T-cell (primary cell): ENCODE measurements at regions not wholly inside any gene's neighbourhood (a gene's known extent, or its start where the extent isn't known, plus 50 kb on each side); places are given as distances from the start of the nearest gene placed in this dataset.

Source experiments
- ATAC-seq, 4 experiments: fragments of 200-7000 bp in 3 of 4; fragments of 150-1000 bp in 1 of 4; cut with Tn5 transposase; replicated peaks in 1 of 4; 1 replicate in 3 of 4; 2 replicates in 1 of 4; pipeline ENCODE4 v1.10.0; 2021; ENCODE audit warnings: moderate library complexity in 3 of 4, mild to moderate bottlenecking in 2 of 4, moderate number of reproducible peaks in 1 of 4
- CTCF ChIA-PET, 2 donors: fragments of 300-600 bp; sonication (Branson Sonifier 250); formaldehyde crosslinking; loops; one replicate each; lab custom pipeline; 2022; ENCODE audit warnings: antibody characterized with exemption in 2 of 2; lab: Charles Lee
- POLR2A ChIA-PET, 2 donors: fragments of 300-600 bp; sonication (Branson Sonifier 250); formaldehyde crosslinking; loops; one replicate each; lab custom pipeline; 2022; ENCODE audit warnings: antibody characterized with exemption in 2 of 2; lab: Charles Lee
- DNase-seq, 35 experiments: peaks; one replicate each; pipeline versions ENCODE4 v3.0.0 to v3.0.0-alpha.2; 2013 to 2023
- H3K27ac ChIP-seq: one replicate; pipeline ENCODE4 v1.5.1; 2013; ENCODE audit warnings: low read length
- H3K27me3 ChIP-seq, 2 experiments: replicated peaks in 1 of 2; 1 replicate in 1 of 2; 2 replicates in 1 of 2; pipeline versions ENCODE4 v1.6.1 to v1.7.0; 2013; ENCODE audit warnings: low read length in 1 of 2, mixed read lengths in 1 of 2; ENCODE audit not compliant: control insufficient read depth in 2 of 2, insufficient read depth in 2 of 2; ENCODE audit errors: extremely low read depth in 1 of 2
- H3K36me3 ChIP-seq, 2 donors: 1 replicate in 1 of 2; 2 replicates in 1 of 2; pipeline versions ENCODE4 v1.6.1 to v1.7.0; 2013; ENCODE audit warnings: low read length in 1 of 2; ENCODE audit not compliant: control insufficient read depth in 2 of 2, insufficient read depth in 1 of 2; ENCODE audit errors: extremely low read depth in 1 of 2
- H3K4me1 ChIP-seq, 2 experiments: 1 replicate in 1 of 2; 2 replicates in 1 of 2; pipeline versions ENCODE4 v1.6.1 to v1.7.0; 2013; ENCODE audit warnings: low read length in 2 of 2, mixed read lengths in 1 of 2; ENCODE audit not compliant: insufficient read depth in 2 of 2, control insufficient read depth in 1 of 2; ENCODE audit errors: extremely low read depth in 1 of 2
- H3K4me3 ChIP-seq, 2 donors: 1 replicate in 1 of 2; 2 replicates in 1 of 2; pipeline versions ENCODE4 v1.5.1 to v1.7.0; 2013; ENCODE audit warnings: mild to moderate bottlenecking in 2 of 2, low read length in 1 of 2, moderate library complexity in 1 of 2; ENCODE audit not compliant: control insufficient read depth in 1 of 2; ENCODE audit errors: extremely low read depth in 1 of 2
- H3K9me3 ChIP-seq: 2 replicates; pipeline ENCODE4 v1.7.0; 2013
- H3K27ac Mint-ChIP-seq, 2 donors: one replicate each; pipeline ENCODE4 v1.8.0; 2020 to 2021; ENCODE audit warnings: mild to moderate bottlenecking in 2 of 2, mixed read lengths in 2 of 2
- H3K27me3 Mint-ChIP-seq, 2 donors: one replicate each; pipeline ENCODE4 v1.8.0; 2021 to 2022; ENCODE audit warnings: mixed read lengths in 2 of 2
- H3K36me3 Mint-ChIP-seq: one replicate; pipeline ENCODE4 v1.8.0; 2021; ENCODE audit warnings: mixed read lengths
- H3K4me1 Mint-ChIP-seq, 3 donors: one replicate each; pipeline ENCODE4 v1.8.0; 2020 to 2022; ENCODE audit warnings: mixed read lengths in 3 of 3, mild to moderate bottlenecking in 1 of 3
- H3K4me3 Mint-ChIP-seq, 3 donors: one replicate each; pipeline ENCODE4 v1.8.0; 2020 to 2022; ENCODE audit warnings: mild to moderate bottlenecking in 3 of 3, mixed read lengths in 3 of 3, moderate library complexity in 3 of 3
- H3K9me3 Mint-ChIP-seq, 3 donors: one replicate each; pipeline ENCODE4 v1.8.0; 2020 to 2022; ENCODE audit warnings: mixed read lengths in 3 of 3
- WGBS: methylation state at CpG from one replicate; pipeline ENCODE4 v1.1.5; 2013; ENCODE audit warnings: missing lambda C conversion rate; ENCODE audit not compliant: insufficient coverage; 5-methylcytosine and 5-hydroxymethylcytosine counted together

DNA sequence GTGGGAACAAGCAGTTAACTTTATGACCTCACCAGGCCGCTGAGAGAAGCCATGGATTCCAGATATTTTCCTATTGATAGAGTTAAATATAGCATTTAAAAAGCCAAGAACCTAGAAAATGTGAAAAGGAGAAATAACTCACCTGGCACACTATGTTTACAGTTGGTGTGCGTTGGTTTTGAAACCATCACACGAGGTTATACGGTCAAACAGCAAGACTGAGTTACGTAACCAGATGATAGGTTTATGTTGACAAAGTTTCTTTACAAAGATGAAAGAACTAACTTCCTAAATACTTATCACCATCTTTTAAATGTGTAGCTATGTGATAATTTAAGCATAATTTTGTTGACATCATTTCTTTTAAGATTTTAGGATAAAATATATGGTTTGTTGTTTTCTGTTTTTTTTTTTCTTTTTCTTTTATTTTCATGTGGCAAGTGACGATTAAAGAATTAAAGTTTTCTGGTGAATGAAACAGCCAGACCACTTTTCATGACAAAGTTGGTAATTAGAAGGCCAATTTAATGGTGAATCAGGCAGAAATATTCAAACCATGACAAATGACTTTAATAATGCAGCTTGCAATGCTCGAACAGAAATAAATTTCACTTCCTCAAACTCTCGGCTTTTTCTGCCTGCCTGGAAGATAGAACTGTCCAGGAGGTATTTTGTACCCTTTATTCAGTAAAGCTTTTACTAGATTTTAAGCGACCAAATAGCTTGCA lies 339.1 kb upstream of the OBI1 start:
- CTCF ChIA-PET = no interaction called here
- WGBS = 86% methylated on average over 1 of the region's 9 CpGs
- DNase-seq (no peak), ATAC-seq (no peak)
- Histone ChIP-seq H3K36me3 (no peaks in the 10 kb centered on the region), H3K4me1 (no peaks in the 10 kb centered on the region), H3K9me3 (no peaks in the 10 kb centered on the region), H3K27ac (no peak overlapping the region), H3K4me3 (no peak overlapping the region), H3K27me3 (no peaks in the 10 kb centered on the region)
- no peak overlapping the region for H3K4me3 Mint-ChIP-seq
- H3K27me3 Mint-ChIP-seq = peaks cover 4 to 17% of the 10 kb centered on the region in 2 donors
- H3K27ac Mint-ChIP-seq = no peak overlapping the region
- no peaks in the 10 kb centered on the region for H3K36me3 Mint-ChIP-seq
- H3K9me3 Mint-ChIP-seq = no peaks in the 10 kb centered on the region
- H3K4me1 Mint-ChIP-seq = no peaks in the 10 kb centered on the region
- POLR2A ChIA-PET = no interaction called here

DNA sequence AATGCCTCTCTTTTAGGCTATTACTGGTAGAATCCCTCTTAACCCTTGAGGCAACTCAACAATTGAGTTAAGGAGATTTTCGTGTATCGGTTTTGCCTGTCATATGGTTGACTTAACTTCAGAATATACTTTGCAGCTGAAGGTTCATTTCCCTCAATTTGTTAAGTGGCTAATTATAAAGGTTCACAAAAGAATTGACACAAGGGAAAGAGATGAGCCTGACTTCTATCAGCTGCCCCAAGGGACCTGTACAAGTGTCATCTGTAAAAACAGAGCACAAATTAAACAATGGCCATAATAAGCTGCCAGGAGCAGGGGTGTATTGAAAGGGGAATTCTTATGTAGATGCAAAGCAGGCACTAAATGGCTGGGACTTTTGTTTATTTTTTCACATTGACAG lies 334.8 kb upstream of the OBI1 start:
- no peak overlapping the region for H3K27ac Mint-ChIP-seq
- H3K27me3 ChIP-seq = no peaks in the 10 kb centered on the region
- no CpG with 5 or more reads among the region's 2 CpGs for WGBS

DNA sequence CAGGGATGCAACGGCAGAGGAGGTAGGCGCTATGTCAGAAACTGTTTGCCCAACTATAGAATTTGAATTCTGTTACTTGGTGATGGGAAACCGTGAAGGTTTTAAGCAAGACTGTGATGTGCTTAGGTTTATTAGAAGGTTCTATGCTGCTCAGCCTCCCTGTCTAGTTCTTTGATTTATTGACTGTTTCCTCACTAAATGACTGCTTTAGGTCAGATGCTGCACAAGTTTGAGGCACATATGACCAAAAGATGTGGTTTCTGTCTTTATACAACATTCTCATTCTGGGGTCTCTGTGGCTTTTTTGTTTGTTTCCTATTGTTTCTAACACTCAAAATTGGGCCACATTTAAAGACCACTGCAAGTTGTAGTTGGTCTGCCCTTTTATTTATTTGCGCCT lies 323.0 kb upstream of the OBI1 start:
- Histone ChIP-seq H3K27ac (no peak overlapping the region), H3K9me3 (no peaks in the 10 kb centered on the region), H3K27me3 (peaks cover 0 to 2% of the 10 kb centered on the region in 2 experiments), H3K36me3 (no peaks in the 10 kb centered on the region), H3K4me3 (no peak overlapping the region), H3K4me1 (no peaks in the 10 kb centered on the region)
- no peaks in the 10 kb centered on the region for H3K9me3 Mint-ChIP-seq
- DNase-seq = no peak
- H3K27me3 Mint-ChIP-seq = peaks cover 11 to 13% of the 10 kb centered on the region in 2 donors
- no peak overlapping the region for H3K27ac Mint-ChIP-seq
- H3K4me3 Mint-ChIP-seq = no peak overlapping the region
- 72% methylated on average over 2 of the region's 4 CpGs for WGBS
- no peaks in the 10 kb centered on the region for H3K4me1 Mint-ChIP-seq
- no peaks in the 10 kb centered on the region for H3K36me3 Mint-ChIP-seq
- ChIA-PET CTCF (no interaction called here), POLR2A (no interaction called here)
- ATAC-seq = no peak

More for the DNA sequence above, 334.8 kb upstream of the OBI1 start:
- ATAC-seq (no peak), DNase-seq (no peak)
- Histone ChIP-seq H3K4me3 (no peak overlapping the region), H3K9me3 (no peaks in the 10 kb centered on the region), H3K27ac (no peak overlapping the region), H3K36me3 (no peaks in the 10 kb centered on the region), H3K4me1 (no peaks in the 10 kb centered on the region)
- ChIA-PET POLR2A (no interaction called here), CTCF (interaction anchor here in 1 of 2 donors (0.6 kb wide), 1 partner anchor 927 kb away, joined by 3 read pairs; no protein-coding TSS in a partner anchor)
- Mint-ChIP-seq H3K27me3 (peaks cover 0 to 11% of the 10 kb centered on the region in 2 donors), H3K4me1 (no peaks in the 10 kb centered on the region), H3K9me3 (peaks cover 0 to 3% (median 0%) of the 10 kb centered on the region in 3 donors), H3K36me3 (no peaks in the 10 kb centered on the region), H3K4me3 (no peak overlapping the region)

DNA sequence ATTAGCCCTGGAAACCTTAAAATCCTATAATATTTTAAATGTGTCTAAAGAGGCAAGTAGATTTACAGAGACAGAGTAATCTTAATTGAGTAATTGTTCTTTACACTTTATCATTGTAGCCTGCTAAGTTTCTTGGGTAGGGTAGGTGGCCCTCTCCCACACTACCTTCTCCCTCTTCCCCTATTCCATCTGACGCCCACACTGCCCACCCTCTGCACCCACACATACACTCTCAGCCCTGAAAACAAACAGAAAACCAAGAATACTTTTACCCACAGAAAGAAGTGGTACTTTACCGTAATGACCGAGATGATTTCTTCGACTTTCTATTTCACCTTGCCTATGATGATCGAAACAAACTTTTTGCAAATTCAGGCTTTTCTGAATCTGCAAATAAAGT lies 320.4 kb upstream of the OBI1 start:
- H3K4me3 Mint-ChIP-seq = no peak overlapping the region
- H3K4me1 Mint-ChIP-seq = no peaks in the 10 kb centered on the region
- Histone ChIP-seq H3K27ac (no peak overlapping the region), H3K4me3 (no peak overlapping the region), H3K27me3 (peaks cover 0 to 2% of the 10 kb centered on the region in 2 experiments), H3K36me3 (no peaks in the 10 kb centered on the region), H3K4me1 (no peaks in the 10 kb centered on the region), H3K9me3 (no peaks in the 10 kb centered on the region)
- H3K9me3 Mint-ChIP-seq = no peaks in the 10 kb centered on the region
- no peak overlapping the region for H3K27ac Mint-ChIP-seq
- CTCF ChIA-PET = interaction anchor here (0.8 to 3.7 kb wide), 9 partner anchors 7 to 844 kb away, joined by 3 to 46 read pairs (median 4); no protein-coding TSS in a partner anchor
- DNase-seq (no peak), ATAC-seq (no peak)
- whole genome bisulfite sequencing = 100% methylated on average over 4 of the region's 5 CpGs
- no peaks in the 10 kb centered on the region for H3K36me3 Mint-ChIP-seq
- H3K27me3 Mint-ChIP-seq = peaks cover 15 to 19% of the 10 kb centered on the region in 2 donors
- POLR2A ChIA-PET = no interaction called here

DNA sequence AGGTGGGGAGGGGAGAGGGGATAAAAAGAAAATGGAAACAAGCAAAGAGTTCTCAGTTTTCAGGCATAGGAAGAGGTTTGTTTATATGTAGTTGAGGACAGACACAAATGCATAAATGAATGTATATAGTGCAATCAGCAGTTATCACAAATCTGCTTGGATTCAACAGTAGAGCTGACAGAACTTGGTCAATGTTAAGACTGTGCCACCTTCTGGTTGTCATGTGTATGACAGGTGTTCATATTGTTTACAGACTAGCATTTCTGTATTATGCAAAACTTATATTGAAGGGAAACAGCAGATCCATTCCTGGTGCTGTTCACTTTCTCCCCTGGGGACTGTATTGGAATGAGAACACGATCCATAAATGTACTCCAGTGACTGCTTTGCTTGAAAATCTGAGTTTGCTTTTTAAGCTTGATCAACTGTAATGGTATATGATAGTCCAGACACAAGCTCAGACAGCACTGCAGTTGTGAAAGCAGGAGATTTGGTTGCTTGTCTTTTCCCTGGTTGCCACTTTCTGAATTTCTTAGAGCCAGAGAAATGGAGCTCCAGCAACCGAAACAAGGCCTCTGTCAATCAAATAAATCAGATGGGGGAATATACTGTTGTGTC lies 319.5 kb upstream of the OBI1 start:
- no peak overlapping the region for H3K4me3 ChIP-seq
- WGBS = 14% methylated on average over 2 of the region's 2 CpGs
- H3K36me3 ChIP-seq = no peaks in the 10 kb centered on the region
- no peaks in the 10 kb centered on the region for H3K9me3 Mint-ChIP-seq
- H3K27ac ChIP-seq = no peak overlapping the region
- POLR2A ChIA-PET = no interaction called here
- H3K27ac Mint-ChIP-seq = no peak overlapping the region
- DNase-seq = peak in 19 of 35 experiments; percentile 1 to 63 (median 11)
- H3K36me3 Mint-ChIP-seq = no peaks in the 10 kb centered on the region
- no peaks in the 10 kb centered on the region for H3K27me3 ChIP-seq
- no peaks in the 10 kb centered on the region for H3K4me1 Mint-ChIP-seq
- H3K4me3 Mint-ChIP-seq = no peak overlapping the region
- CTCF ChIA-PET = interaction anchor here (0.6 to 3.7 kb wide), 13 partner anchors 8 to 843 kb away, joined by 3 to 46 read pairs (median 4); no protein-coding TSS in a partner anchor
- H3K9me3 ChIP-seq = no peaks in the 10 kb centered on the region
- H3K4me1 ChIP-seq = no peaks in the 10 kb centered on the region
- peaks cover 15 to 18% of the 10 kb centered on the region in 2 donors for H3K27me3 Mint-ChIP-seq
- ATAC-seq = peak in 3 of 4 experiments; percentile 61 to 67 (median 65)

DNA sequence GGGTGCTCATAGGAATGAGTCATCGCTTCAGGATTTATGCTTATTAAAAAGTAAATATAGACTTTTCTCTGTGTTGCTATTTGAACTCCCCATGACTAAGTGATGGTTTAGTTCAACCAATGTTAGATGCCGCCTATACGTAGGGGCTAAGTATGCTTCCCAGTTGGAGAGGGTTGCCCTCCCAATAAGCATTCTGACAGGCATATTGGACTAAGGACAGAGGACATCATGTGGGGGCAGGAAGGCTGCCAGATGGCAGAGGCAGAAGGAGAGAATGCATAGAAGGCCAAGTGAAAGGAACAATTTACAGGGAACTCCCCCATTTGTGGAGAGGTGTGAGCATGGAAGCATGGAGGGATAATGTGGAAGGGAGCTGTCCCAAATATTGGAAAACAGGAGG lies 318.4 kb upstream of the OBI1 start:
- Mint-ChIP-seq H3K27me3 (peaks cover 14 to 15% of the 10 kb centered on the region in 2 donors), H3K36me3 (no peaks in the 10 kb centered on the region), H3K4me1 (no peaks in the 10 kb centered on the region), H3K4me3 (no peak overlapping the region), H3K27ac (no peak overlapping the region), H3K9me3 (no peaks in the 10 kb centered on the region)
- Histone ChIP-seq H3K27ac (no peak overlapping the region), H3K36me3 (no peaks in the 10 kb centered on the region), H3K4me3 (no peak overlapping the region), H3K27me3 (no peaks in the 10 kb centered on the region), H3K9me3 (no peaks in the 10 kb centered on the region), H3K4me1 (no peaks in the 10 kb centered on the region)
- no peak for DNase-seq
- ATAC-seq = no peak
- 100% methylated on average over 2 of the region's 3 CpGs for WGBS
- CTCF ChIA-PET = interaction anchor here in 1 of 2 donors (1.5 to 3.7 kb wide), 2 partner anchors 839 to 840 kb away, joined by 4 to 46 read pairs; no protein-coding TSS in a partner anchor
- POLR2A ChIA-PET = interaction anchor here in 1 of 2 donors (0.5 kb wide), 1 partner anchor 8 kb away, joined by 5 read pairs; no protein-coding TSS in a partner anchor
